HG02970 (cell line): ENCODE measurements at regions not wholly inside any gene's neighbourhood (a gene's known extent, or its start where the extent isn't known, plus 50 kb on each side); places are given as distances from the start of the nearest gene placed in this dataset.
A peak's percentile ranks its signal among the peaks of the same experiment; 100 is the strongest.
"Not testable (repeated sequence)": the region's sequence is repeated elsewhere in the genome, so short reads cannot be mapped to it uniquely, and the experiment has no call there.

ENCODE experiments used
- ATAC-seq: cut with Tn5 transposase; IDR thresholded peaks from one replicate; pipeline ENCODE4 v1.9.1; 2021; ENCODE audit warnings: mild to moderate bottlenecking, moderate library complexity, moderate number of reproducible peaks; ENCODE audit not compliant: unreplicated experiment, low FRiP score

GRCh38 chr3:67064105-67064504 lies 66.0 kb downstream of the KBTBD8 start:
- ATAC-seq: no peak

DNA sequence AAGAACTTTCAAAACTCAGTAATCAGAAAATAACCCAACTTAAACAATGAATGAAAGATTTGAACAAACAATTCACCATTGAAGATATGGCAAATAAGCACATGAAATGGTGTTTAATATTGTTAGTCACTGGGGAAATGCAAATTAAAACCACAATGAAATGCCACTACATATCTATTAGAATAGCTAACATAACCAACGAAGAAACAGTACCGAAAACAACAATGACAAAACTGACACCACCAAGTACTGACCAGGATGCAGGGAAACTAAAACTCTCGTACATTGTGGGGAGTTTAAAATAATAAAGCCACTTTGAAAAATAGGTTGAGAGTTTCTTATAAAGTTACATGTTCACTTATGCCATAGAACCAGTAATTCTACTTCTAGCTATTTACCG lies 69.1 kb downstream of the KBTBD8 start:
- ATAC-seq: peak; percentile 77

DNA sequence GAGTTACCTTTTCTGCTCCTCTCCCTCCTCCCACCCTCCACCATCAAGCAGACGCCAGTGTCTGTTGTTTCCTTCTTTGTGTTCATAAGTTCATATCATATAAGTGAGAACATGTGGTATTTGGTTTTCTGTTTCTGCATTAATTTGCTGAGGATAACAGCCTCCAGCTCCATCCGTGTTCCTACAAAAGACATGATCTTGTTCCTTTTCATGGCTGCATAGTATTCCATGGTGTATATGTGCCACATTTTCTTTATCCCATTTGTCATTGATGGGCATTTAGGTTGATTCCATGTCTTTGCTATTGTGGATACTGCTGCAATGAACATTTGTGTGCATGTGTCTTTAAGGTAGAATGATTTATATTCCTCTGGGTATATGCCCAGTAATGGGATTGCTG lies 74.5 kb downstream of the KBTBD8 start:
- not testable (repeated sequence) for ATAC-seq

DNA sequence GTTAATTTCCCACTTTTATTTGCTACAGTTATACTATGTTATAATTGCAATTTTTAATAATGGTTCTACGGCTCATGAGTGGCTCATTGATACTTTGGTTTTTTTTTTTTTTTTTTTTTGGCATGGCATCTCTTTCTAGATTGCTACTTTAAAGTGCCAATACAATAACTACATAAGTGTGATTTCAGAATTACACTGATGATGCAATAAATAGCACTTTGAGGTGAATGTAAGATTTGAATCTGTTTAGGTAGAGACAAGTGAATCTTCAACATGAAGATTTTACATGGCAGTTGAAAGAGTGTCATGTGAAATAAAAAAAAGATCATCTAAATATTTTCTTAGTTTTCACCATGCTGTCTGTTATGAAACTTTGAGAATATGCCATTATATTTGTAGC lies 75.7 kb downstream of the KBTBD8 start:
- ATAC-seq: no peak

DNA sequence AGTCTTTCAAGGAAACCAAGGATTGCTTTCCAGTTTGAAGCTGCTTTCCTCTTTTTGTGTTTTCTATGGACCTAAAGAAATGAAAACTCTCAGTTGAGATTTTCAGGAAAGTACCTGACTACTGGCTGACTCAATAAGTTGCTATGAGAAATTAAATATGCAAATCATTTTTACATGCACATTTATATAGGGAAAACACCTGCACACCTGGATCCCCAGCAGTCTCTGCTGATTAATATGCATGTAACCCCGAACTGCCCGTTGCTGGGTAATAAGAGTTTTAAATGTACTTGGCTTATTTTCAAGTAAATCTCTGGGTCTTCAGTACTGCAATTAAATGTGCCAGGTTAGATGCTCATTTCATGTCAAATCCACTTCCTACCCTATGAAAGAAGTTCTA lies 77.2 kb downstream of the KBTBD8 start:
- no peak for ATAC-seq

- no peak for ATAC-seq
Measured at GRCh38 chr3:67076607-67077006, 78.5 kb downstream of the KBTBD8 start.

DNA sequence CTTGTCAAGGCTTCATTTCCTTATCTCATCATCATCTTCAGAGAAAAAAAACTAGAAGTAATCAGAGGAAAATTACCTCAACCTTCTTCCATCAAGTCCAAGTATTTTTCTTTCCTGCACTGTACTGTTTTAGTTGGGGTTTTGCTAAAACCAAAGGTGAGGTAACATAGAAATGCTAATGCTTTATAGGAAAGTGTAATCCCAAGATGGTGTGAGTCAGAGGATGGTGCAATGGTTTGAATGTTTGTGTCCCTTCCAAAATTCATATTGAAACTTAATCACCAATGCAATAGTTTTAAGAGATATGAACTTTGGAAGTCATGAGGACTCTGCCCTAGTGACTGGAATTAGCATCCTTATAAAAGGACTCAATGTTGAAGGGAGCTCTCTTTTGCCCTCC lies 79.5 kb downstream of the KBTBD8 start:
- ATAC-seq: no peak

DNA sequence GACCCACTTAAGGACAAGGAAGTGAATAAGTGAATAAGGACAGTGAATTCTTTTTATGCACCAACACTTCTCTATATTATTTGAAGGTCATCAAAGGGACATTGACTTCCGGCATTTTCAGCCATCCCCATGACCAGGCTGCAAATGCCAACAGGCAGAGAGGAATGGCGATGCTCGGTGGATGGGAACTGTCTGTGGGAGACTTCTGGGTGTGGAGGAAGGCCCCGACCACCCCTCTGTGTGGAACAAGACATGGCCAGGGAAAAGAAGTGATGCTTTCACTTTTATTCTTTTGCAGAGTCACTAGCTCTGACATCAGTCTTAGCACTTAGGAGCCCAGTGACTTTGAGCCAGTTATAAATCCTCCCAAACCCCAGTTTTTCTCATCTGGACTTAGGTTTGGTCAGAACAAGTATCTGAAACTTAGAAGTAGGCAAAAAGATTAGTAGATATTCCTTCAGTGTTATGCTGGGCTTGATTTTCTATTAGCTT lies 84.5 kb downstream of the KBTBD8 start:
- ATAC-seq: no peak

- ATAC-seq: no peak
Measured at GRCh38 chr3:67083277-67083676, 85.2 kb downstream of the KBTBD8 start.

DNA sequence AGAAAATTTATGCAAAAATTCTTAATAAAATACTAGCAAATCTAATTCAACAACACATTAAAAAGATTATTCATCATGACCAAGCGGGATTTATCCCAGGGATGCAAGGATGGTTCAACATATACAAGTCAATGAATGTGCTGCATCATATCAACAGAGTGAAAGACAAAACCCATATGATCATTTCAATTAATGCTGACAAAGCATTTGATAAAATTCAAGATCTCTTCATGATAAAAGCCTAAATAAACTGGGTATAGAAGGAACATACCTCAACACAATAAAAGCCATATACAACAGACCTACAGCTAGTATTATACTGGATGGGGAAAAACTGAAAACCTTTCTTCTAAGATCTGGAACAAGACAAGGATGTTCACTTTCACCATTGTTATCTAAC lies 89.7 kb downstream of the KBTBD8 start:
- ATAC-seq: no peak

- no peak for ATAC-seq
Measured at GRCh38 chr3:67090474-67090873, 92.4 kb downstream of the KBTBD8 start.

DNA sequence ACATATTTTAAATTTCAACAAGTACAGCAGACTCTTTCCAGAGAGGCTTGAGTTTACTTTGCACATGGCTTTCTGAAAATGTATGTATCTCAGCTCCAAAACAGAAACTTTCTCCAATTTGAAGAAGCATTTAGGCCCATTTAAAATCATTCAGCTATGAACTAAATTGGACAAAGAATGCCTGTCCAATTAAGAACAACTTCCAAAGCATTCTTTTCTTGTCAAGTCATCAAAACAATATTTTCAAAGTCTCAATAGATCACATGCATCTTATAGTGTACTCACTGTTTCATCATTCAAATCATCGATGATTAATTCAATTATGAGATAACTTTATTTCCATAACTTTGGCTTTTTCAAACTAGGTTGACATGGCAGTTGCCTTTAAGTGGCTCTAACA lies 95.2 kb downstream of the KBTBD8 start:
- no peak for ATAC-seq

DNA sequence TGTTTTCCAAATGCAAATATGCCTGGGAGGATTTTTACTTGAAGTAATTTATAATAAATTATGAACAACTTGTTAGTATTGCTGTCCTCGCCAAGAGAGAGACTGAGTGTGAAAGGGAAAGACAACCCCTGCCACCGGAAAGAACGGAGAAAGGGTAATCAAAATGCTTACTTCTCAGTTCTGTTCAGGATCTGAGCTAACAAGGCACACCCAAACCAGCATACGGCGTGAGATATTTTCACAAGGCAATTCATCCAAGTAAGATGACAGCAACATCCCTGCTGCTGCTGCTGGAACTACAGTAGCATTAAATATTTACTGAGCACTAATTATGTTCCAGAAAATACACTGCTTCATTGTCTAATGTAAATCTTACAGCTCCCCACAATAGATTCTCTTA lies 96.1 kb downstream of the KBTBD8 start:
- ATAC-seq: no peak

- ATAC-seq: no peak
Measured at GRCh38 chr3:67094774-67095173, 96.7 kb downstream of the KBTBD8 start.

DNA sequence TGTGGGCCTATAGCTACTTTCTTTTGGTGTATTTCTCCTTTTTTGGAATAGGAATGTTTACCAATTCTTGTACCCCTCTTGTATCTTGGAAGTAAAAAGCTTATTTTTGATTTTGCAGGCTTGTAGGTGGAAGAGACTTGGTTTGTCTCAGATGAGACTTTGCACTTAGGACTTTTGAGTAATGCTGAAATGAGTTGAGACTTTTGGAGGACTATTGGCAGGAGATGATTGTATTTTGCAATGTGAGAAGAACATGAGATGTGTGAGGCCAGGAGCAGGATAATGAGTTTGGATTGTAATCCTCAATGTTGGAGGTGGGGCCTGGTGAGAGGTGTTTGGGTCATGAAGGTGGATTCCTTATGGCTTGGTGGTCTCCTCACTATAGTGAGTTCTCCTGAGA lies 106.3 kb downstream of the KBTBD8 start:
- ATAC-seq: no peak

- ATAC-seq: no peak
Measured at GRCh38 chr3:67106874-67107273, 108.8 kb downstream of the KBTBD8 start.

- no peak for ATAC-seq
Measured at GRCh38 chr3:67109651-67110204, 111.6 kb downstream of the KBTBD8 start.

DNA sequence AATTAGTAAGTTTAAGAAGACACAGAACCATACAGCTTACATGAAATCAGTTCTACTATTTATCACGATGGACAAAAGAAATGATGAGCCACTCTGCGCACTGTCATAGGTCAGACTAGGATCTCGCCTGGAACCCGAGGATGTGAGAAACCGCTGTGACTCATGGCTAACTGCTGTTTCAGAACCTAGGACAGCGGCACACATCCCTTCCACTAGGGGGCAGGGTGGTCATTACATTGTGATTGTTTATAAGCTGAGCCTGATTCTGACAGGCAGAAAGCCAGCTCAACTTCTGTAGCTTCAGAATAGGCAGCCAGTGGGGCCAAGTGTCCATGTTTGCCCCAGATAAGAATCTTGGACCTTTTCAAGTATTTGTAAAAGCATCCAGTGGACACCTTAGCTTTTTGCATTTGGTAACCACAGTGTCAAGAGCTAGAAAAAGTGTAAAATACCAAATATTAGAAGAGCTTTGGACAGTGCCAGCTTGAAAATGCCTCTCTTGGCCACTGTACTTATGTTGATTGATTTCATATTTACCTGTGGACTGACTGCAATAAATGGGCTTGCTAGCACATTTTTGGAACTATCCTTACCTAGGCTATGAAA lies 115.8 kb downstream of the KBTBD8 start:
- peak; percentile 91 for ATAC-seq

DNA sequence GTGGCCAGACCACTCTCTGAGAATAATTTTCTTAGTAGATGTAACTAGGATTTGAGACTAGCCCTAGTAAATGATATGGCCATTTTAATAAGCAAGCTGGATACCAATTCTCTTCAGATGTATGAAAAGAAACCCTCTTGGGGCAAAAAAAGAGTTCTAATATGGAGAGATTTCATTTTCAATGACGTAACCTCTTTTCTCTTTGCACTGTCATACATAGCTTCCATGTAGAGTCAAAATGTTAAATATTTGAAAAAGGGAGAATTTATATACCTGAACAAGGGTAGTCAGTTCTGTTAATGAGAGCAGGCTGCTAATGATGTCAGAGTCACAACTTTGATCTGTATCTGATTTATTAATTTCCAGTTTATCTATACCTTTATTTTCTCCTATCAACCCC lies 120.0 kb downstream of the KBTBD8 start:
- ATAC-seq: no peak

- no peak for ATAC-seq
Measured at GRCh38 chr3:67118635-67119034, 120.5 kb downstream of the KBTBD8 start.

- ATAC-seq: no peak
Measured at GRCh38 chr3:67123914-67124313, 125.8 kb downstream of the KBTBD8 start.

DNA sequence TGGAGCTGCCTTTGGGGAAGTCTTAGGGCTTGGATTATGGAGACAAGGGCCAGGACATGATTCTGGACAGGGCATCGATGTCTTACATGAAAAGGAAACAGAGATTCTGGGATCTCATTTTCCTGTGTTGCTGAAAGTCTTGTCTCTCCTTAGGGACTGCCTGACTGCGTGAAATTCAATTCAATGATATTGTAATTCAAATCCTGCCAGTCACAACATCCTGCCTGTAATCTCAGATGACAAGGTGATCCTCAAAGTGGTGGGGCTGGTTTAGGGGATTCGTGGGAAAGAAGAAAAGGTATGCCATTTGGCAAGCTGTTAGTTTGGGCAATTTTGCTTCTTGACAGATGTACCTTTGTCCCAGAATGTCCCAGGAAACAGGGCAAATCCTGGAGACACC lies 129.1 kb downstream of the KBTBD8 start:
- ATAC-seq: no peak

DNA sequence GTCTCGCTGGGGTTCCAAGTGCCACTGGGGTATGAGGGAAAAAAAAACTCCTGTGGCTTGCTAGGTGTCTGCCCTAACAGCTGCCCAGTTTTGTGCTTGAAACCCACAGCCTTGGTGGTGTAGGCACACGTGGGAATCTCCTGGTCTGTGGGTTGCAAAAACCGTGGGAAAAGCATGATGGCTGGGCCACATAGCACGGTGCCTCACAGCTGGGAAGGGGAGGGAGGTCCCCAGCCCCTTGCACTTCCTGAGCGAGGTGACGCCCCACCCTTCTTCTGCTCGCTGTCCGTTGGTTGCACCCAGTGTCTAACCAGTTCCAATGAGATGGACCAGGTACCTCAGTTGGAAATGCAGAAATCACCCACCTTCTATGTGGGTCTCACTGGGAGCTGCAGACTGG lies 144.3 kb downstream of the KBTBD8 start:
- ATAC-seq: no peak
